ENCODE measurements at regions not wholly inside any gene's neighbourhood (a gene's known extent, or its start where the extent isn't known, plus 50 kb on each side); places are given as distances from the start of the nearest gene placed in this dataset.
"Not testable (repeated sequence)": the region's sequence is repeated elsewhere in the genome, so short reads cannot be mapped to it uniquely, and the experiment has no call there.

GRCh38 chr11:92022499-92022898 lies 202.1 kb upstream of the FAT3 start:
- no peak for FAIRE-seq

GRCh38 chr11:92018332-92018731 lies 206.3 kb upstream of the FAT3 start:
- FAIRE-seq: no peak

- FAIRE-seq: no peak
Measured at GRCh38 chr11:92008249-92008648, 216.4 kb upstream of the FAT3 start.

- FAIRE-seq: no peak
Measured at GRCh38 chr11:92002568-92002967, 222.1 kb upstream of the FAT3 start.

GRCh38 chr11:91998481-91998880 lies 226.1 kb upstream of the FAT3 start:
- no peak for FAIRE-seq

- FAIRE-seq: no peak
Measured at GRCh38 chr11:91997226-91997625, 227.4 kb upstream of the FAT3 start.

GRCh38 chr11:91996526-91996925 lies 228.1 kb upstream of the FAT3 start:
- FAIRE-seq: no peak

GRCh38 chr11:91988443-91988842 lies 236.2 kb upstream of the FAT3 start:
- not testable (repeated sequence) for FAIRE-seq

- FAIRE-seq: no peak
Measured at GRCh38 chr11:91986218-91986617, 238.4 kb upstream of the FAT3 start.

- no peak for FAIRE-seq
Measured at GRCh38 chr11:91984033-91984584, 240.5 kb upstream of the FAT3 start.

GRCh38 chr11:91981995-91982394 lies 242.6 kb upstream of the FAT3 start:
- no peak for FAIRE-seq

GRCh38 chr11:91979775-91980174 lies 244.8 kb upstream of the FAT3 start:
- no peak for FAIRE-seq

GRCh38 chr11:91978747-91979146 lies 245.9 kb upstream of the FAT3 start:
- no peak for FAIRE-seq

- no peak for FAIRE-seq
Measured at GRCh38 chr11:91972665-91973266, 251.9 kb upstream of the FAT3 start.

- FAIRE-seq: no peak
Measured at GRCh38 chr11:91970624-91971023, 254.0 kb upstream of the FAT3 start.

GRCh38 chr11:91969486-91969885 lies 255.1 kb upstream of the FAT3 start:
- FAIRE-seq: no peak

GRCh38 chr11:91967691-91968045 lies 256.9 kb upstream of the FAT3 start:
- no peak for FAIRE-seq

- no peak for FAIRE-seq
Measured at GRCh38 chr11:91967026-91967690, 257.5 kb upstream of the FAT3 start.

GRCh38 chr11:91966368-91966767 lies 258.2 kb upstream of the FAT3 start:
- no peak for FAIRE-seq

- FAIRE-seq: no peak
Measured at GRCh38 chr11:91960770-91961169, 263.8 kb upstream of the FAT3 start.

- FAIRE-seq: no peak
Measured at GRCh38 chr11:91959411-91959810, 265.2 kb upstream of the FAT3 start.

- FAIRE-seq: no peak
Measured at GRCh38 chr11:91956711-91957110, 267.9 kb upstream of the FAT3 start.

GRCh38 chr11:91955206-91955605 lies 269.4 kb upstream of the FAT3 start:
- no peak for FAIRE-seq

- no peak for FAIRE-seq
Measured at GRCh38 chr11:91952056-91952455, 272.6 kb upstream of the FAT3 start.

Measured in TTC549 (cell line).